GM06990 (cell line): ENCODE measurements at regions not wholly inside any gene's neighbourhood (a gene's known extent, or its start where the extent isn't known, plus 50 kb on each side); places are given as distances from the start of the nearest gene placed in this dataset.
"Not testable (repeated sequence)": the region's sequence is repeated elsewhere in the genome, so short reads cannot be mapped to it uniquely, and the experiment has no call there.

Source experiments
- DNase-seq: peaks from one replicate; pipeline ENCODE4 v3.0.0-alpha.2; 2011; ENCODE audit not compliant: insufficient read length; ENCODE audit errors: extremely low read depth
- H3K27me3 ChIP-seq: replicated peaks from 2 replicates; pipeline ENCODE4 v1.6.0; 2011; ENCODE audit warnings: low read length; ENCODE audit not compliant: control insufficient read depth, insufficient read depth
- H3K36me3 ChIP-seq: 2 replicates; pipeline ENCODE4 v1.5.1; 2011; ENCODE audit warnings: low read length; ENCODE audit not compliant: control insufficient read depth, insufficient read depth
- H3K4me3 ChIP-seq: replicated peaks from 2 replicates; pipeline ENCODE4 v1.5.1; 2011; ENCODE audit warnings: low read depth, mild to moderate bottlenecking, control low read depth, low read length
- CTCF ChIP-seq: IDR thresholded peaks from 2 replicates; pipeline ENCODE4 v1.5.1; 2011; ENCODE audit warnings: low read length, control low read depth, mild to moderate bottlenecking, inconsistent platforms; ENCODE audit not compliant: insufficient read depth, poor library complexity, severe bottlenecking

DNA sequence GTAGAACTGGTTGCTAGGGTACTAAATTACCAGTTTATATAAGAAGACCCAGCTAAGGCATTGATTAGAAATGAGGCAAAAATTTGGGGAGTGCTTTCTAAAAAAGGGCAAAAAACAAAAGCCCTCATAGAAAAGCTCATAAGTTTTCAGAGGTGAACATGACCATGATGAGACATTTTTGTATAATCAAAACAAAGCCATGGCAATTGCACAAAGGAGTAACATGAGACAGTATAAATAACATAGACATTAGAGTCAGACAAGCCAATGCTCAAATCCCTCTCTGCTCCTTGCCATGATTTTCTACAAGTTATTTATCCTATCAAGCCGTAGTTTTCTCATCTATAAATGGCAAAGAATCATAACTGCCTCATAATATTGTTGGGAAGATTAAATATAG lies 112.2 kb upstream of the ADTRP start:
- Histone ChIP-seq H3K36me3 (no peaks in the 10 kb centered on the region), H3K27me3 (no peaks in the 10 kb centered on the region), H3K4me3 (no peak overlapping the region)
- DNase-seq = no peak
- TF ChIP-seq CTCF = no peak

DNA sequence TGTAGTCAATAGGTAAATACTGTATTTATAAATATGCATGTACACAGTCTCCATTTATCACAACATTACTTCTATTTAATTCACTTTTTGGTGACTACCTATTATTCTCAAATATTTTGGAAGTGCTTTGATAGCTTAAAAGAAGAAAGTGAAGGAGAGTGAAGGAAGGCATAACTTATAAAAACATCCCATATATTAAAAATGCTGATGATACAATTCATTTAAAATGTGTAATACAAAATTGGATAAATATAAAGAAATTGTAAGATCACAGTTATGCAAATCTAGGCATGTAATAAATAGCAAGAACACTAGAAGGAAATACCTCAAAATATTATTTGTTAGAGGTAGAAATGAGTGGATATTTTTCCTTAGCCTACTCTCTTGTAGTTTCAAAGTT lies 111.6 kb upstream of the ADTRP start:
- Histone ChIP-seq H3K36me3 (no peaks in the 10 kb centered on the region), H3K4me3 (no peak overlapping the region), H3K27me3 (no peaks in the 10 kb centered on the region)
- no peak for TF ChIP-seq CTCF
- no peak for DNase-seq

GRCh38 chr6:11889572-11889971 lies 111.0 kb upstream of the ADTRP start:
- Histone ChIP-seq H3K36me3 (no peaks in the 10 kb centered on the region), H3K4me3 (no peak overlapping the region), H3K27me3 (no peaks in the 10 kb centered on the region)
- DNase-seq = no peak
- no peak for TF ChIP-seq CTCF

DNA sequence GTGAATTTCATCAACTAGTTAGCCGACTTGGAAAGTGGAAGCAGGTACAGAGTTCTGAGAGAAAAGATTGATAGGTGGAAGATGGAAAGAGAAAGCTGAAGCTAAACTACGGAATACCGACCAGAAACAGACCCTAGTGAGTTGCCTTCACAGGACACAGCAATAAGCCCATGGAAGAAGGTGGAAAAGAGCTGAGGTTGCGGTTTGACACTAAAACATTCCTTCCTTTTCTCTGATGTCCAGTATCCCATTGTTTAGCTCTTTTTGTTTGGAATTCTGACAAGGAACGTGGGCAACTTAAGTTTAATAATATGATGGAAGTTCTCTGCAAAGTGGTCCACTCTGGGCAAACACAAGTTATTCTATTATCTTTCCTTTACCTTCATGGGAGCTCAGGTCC lies 110.1 kb upstream of the ADTRP start:
- TF ChIP-seq CTCF = no peak
- H3K27me3 ChIP-seq = no peaks in the 10 kb centered on the region
- no peaks in the 10 kb centered on the region for H3K36me3 ChIP-seq
- H3K4me3 ChIP-seq = no peak overlapping the region
- no peak for DNase-seq

DNA sequence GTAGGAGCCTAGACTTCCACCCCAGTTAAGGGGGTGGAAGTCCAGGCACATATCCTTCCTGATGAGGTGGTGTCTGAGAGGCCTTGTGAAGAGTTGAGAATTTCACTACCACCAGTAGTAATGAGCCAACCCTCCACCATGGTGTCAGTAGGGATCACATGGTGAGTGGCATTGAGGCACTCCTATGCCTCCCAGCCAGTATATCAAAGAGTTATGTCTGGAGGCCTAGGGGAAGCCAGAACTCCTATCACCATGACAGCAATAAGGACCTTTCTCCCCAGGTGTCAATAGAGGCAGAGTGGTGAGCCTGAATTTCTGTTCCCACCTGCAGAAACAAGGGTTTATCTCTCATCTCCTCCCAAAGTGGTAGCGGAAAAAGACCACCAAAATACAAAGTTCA lies 106.6 kb upstream of the ADTRP start:
- Histone ChIP-seq H3K4me3 (no peak overlapping the region), H3K27me3 (no peaks in the 10 kb centered on the region), H3K36me3 (no peaks in the 10 kb centered on the region)
- no peak for TF ChIP-seq CTCF
- DNase-seq = no peak

GRCh38 chr6:11883471-11883870 lies 104.9 kb upstream of the ADTRP start:
- not testable (repeated sequence) for H3K27me3 ChIP-seq, H3K4me3 ChIP-seq, H3K36me3 ChIP-seq, DNase-seq

- not testable (repeated sequence) for H3K27me3 ChIP-seq, H3K36me3 ChIP-seq, H3K4me3 ChIP-seq, DNase-seq
Observed at GRCh38 chr6:11880156-11880555, 101.6 kb upstream of the ADTRP start.
